ENCODE measurements at regions not wholly inside any gene's neighbourhood (a gene's known extent, or its start where the extent isn't known, plus 50 kb on each side); places are given as distances from the start of the nearest gene placed in this dataset.
"Not testable (repeated sequence)": the region's sequence is repeated elsewhere in the genome, so short reads cannot be mapped to it uniquely, and the experiment has no call there.

- not testable (repeated sequence) for TF ChIP-seq EZH2 (IDR thresholded peaks at IDR 0.05)
- TF ChIP-seq, protein P1, sequence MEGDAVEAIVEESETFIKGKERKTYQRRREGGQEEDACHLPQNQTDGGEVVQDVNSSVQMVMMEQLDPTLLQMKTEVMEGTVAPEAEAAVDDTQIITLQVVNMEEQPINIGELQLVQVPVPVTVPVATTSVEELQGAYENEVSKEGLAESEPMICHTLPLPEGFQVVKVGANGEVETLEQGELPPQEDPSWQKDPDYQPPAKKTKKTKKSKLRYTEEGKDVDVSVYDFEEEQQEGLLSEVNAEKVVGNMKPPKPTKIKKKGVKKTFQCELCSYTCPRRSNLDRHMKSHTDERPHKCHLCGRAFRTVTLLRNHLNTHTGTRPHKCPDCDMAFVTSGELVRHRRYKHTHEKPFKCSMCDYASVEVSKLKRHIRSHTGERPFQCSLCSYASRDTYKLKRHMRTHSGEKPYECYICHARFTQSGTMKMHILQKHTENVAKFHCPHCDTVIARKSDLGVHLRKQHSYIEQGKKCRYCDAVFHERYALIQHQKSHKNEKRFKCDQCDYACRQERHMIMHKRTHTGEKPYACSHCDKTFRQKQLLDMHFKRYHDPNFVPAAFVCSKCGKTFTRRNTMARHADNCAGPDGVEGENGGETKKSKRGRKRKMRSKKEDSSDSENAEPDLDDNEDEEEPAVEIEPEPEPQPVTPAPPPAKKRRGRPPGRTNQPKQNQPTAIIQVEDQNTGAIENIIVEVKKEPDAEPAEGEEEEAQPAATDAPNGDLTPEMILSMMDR (IDR thresholded peaks at IDR 0.05) = not testable (repeated sequence)
Measured at GRCh38 chr4:75317641-75318040, 196.6 kb downstream of the RCHY1 start.
